ENCODE measurements at regions not wholly inside any gene's neighbourhood (a gene's known extent, or its start where the extent isn't known, plus 50 kb on each side); places are given as distances from the start of the nearest gene placed in this dataset.

DNA sequence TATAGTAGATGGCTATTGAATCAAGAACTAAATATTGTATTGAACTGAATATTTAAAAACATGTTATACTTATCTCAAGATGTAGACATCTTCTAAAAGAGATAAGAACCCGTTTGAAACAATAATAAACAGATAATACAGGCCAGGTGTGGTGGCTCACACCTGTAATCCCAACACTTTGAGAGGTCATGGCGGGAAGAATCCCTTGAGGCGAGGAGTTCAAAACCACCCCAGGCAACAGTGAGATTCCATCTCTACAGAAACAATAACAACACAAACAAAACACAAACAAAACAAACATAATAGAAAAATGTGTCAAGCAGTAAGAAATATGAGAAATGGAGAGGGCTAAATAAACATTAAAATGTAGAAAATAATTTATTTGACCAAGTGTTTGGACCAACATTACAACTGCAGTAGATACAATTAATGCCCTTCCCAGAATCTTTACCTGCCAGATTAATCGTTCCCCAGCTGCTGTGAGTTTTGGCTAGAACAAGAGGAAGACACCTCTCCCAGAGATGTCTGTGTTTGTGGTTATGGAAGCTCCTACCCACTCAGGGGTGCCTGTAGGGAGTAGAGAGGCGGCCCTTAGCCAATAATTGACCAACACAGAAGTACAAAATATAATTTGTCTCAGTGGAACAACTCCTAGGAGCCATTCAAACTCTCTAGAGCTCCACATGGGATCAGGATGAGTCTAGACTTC, 111.9 kb upstream of the AGTR1 start:
- 65 to 73% (median 67%) methylated on average over 5 of the region's 5 CpGs for WGBS, 3 donors
- H3K36me3 ChIP-seq (ENCODE audit: insufficient read depth in 1 of 2, low read depth in 1 of 2): no peaks in the 10 kb centered on the region
- H3K4me3 ChIP-seq: no peak overlapping the region
- no peaks in the 10 kb centered on the region for H3K4me1 ChIP-seq
- no peak for DNase-seq
- no peak overlapping the region for H3K27ac ChIP-seq
- TF ChIP-seq CTCF (IDR thresholded peaks at IDR 0.05): no peak
- H3K27me3 ChIP-seq (ENCODE audit: insufficient read depth in 3 of 3, low read length in 2 of 3): no peaks in the 10 kb centered on the region
- intact Hi-C loops (cut with DNase I): no loop called here
- ATAC-seq: no peak
- H3K9me3 ChIP-seq: no peaks in the 10 kb centered on the region

DNA sequence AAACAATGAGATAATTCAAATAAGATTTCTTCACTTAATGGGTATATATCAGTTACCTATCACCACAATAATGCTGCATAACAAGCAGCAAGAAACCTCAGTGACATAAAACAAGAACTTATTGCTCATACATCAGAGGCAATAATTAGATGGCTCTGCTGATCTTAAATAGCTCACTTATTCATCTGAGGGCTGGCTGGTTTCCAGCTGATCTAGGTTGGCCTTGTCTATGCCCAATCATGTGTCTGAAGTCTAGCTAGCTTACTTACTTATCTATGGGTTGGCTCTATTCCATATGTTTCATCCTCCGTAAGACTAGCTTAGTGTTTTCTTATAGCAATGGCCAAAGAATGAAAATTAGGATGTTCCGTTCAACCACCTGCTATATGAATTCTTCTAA, 109.4 kb upstream of the AGTR1 start:
- DNase-seq (no peak), ATAC-seq (no peak)
- TF ChIP-seq CTCF (IDR thresholded peaks at IDR 0.05): no peak
- H3K27ac ChIP-seq: no peak overlapping the region
- H3K4me1 ChIP-seq: no peaks in the 10 kb centered on the region
- H3K36me3 ChIP-seq (ENCODE audit: insufficient read depth in 1 of 2, low read depth in 1 of 2): no peaks in the 10 kb centered on the region
- H3K4me3 ChIP-seq: no peak overlapping the region
- no peaks in the 10 kb centered on the region for H3K27me3 ChIP-seq (ENCODE audit: insufficient read depth in 3 of 3, low read length in 2 of 3)
- H3K9me3 ChIP-seq: no peaks in the 10 kb centered on the region
- 67 to 77% (median 76%) methylated on average over 2 of the region's 2 CpGs for WGBS, 3 donors
- intact Hi-C loops (cut with DNase I): no loop called here

DNA sequence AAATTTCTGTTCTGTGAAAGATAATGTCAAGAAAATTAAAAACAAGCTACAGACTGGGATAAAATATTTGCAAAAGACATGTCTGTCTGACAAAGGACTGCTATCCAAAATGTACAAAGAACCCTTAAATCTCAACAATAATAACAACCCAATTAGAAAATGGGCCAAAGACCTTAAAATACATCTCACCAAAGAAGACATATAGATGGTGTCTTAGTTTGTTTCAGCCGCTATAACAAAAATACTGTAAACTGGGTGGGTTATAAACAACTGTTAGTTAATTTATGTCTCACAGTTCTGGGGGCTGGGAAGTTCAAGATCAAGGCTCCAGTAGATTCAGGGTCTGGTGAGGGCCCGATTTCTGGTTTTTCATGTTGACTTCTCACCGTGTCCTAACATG, 106.2 kb upstream of the AGTR1 start:
- no peak for TF ChIP-seq CTCF (IDR thresholded peaks at IDR 0.05)
- WGBS, 3 donors: 93 to 95% (median 94%) methylated on average over 3 of the region's 3 CpGs
- ATAC-seq: no peak
- Histone ChIP-seq H3K4me3 (no peak overlapping the region), H3K27ac (no peak overlapping the region), H3K36me3 (ENCODE audit: insufficient read depth in 1 of 2, low read depth in 1 of 2) (no peaks in the 10 kb centered on the region), H3K27me3 (ENCODE audit: insufficient read depth in 3 of 3, low read length in 2 of 3) (no peaks in the 10 kb centered on the region), H3K4me1 (no peaks in the 10 kb centered on the region), H3K9me3 (no peaks in the 10 kb centered on the region)
- intact Hi-C loops (cut with DNase I): no loop called here
- DNase-seq: no peak

- ATAC-seq (no peak), DNase-seq (no peak)
- Histone ChIP-seq H3K36me3 (ENCODE audit: insufficient read depth in 1 of 2, low read depth in 1 of 2) (no peaks in the 10 kb centered on the region), H3K4me3 (no peak overlapping the region), H3K4me1 (no peaks in the 10 kb centered on the region), H3K27ac (no peak overlapping the region), H3K27me3 (ENCODE audit: insufficient read depth in 3 of 3, low read length in 2 of 3) (no peaks in the 10 kb centered on the region), H3K9me3 (no peaks in the 10 kb centered on the region)
- 84 to 94% (median 88%) methylated on average over 2 of the region's 2 CpGs for WGBS, 3 donors
- no peak for TF ChIP-seq CTCF (IDR thresholded peaks at IDR 0.05)
- intact Hi-C loops (cut with DNase I): no loop called here
Measured at GRCh38 chr3:148598619-148599018, 99.1 kb upstream of the AGTR1 start.

DNA sequence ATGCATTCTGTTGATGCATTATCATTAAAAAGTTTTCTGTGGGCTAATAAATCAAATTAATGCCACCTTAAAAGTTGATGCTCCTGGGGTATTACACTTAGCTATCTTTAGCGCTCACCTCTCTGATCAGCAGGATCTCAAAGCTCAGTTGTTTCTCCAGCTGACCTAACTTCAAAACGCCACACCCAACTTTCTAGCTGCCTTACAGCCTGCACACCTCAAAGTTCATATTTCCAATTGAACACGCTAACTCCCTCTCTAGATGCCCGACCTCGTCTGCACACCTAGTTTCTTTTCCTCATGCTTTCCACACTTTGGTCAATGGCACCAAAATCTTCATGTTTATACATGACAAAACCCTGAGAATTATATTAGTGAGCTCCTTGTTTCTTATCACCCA, 98.2 kb upstream of the AGTR1 start:
- intact Hi-C loops (cut with DNase I): no loop called here
- no peak for DNase-seq

More for the DNA sequence above, 98.2 kb upstream of the AGTR1 start:
- Histone ChIP-seq H3K4me3 (no peak overlapping the region), H3K36me3 (ENCODE audit: insufficient read depth in 1 of 2, low read depth in 1 of 2) (no peaks in the 10 kb centered on the region), H3K9me3 (no peaks in the 10 kb centered on the region), H3K27ac (no peak overlapping the region), H3K4me1 (no peaks in the 10 kb centered on the region), H3K27me3 (ENCODE audit: insufficient read depth in 3 of 3, low read length in 2 of 3) (no peaks in the 10 kb centered on the region)
- 85 to 90% (median 88%) methylated on average over 5 of the region's 5 CpGs for WGBS, 3 donors
- no peak for TF ChIP-seq CTCF (IDR thresholded peaks at IDR 0.05)
- no peak for ATAC-seq
